ENCODE measurements at regions not wholly inside any gene's neighbourhood (a gene's known extent, or its start where the extent isn't known, plus 50 kb on each side); places are given as distances from the start of the nearest gene placed in this dataset.

DNA sequence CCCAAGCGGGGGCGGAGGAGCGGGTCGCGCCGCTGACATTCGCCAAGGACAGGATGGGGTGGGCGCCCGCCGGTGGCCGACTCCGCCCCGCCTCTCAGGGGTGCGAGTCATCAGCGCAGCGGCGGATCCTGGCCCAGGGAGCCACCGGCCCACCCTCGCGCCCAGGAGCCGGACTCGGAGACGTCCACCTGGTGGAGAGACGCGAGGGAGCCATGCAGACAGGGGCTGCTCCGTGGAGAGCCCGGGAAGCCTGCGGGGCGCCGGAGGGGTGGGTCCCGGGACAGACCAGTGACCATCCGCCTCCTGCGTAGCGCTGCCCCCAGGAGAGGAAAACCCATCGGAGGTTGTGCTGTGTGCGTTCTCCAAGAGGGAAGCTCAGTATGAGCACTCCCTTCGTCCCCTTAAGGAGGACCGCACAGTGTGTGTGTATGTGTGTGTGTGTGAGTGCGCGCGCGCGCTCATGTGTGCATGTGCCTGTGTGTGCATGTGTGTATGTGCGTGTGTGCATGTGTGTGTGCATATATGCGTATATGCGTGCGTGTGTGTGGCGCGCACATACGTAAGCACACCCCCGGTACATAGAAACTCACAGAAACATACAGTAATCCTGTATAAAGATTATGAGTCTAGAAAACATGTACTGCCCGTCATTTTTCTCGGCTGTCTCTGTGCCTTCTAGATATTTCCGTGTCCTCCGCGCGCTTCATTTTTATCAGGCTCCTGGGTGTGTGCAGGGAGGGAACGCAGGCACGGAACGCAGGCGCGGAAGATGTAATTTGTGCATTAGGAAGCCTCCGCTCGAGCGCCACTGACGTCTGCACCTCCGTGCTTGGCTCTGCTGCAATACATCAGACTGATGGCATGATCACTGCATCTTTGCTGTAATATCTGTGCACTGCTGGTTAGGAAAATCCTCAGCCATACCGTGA is 158.9 kb downstream of the TBXT start:
- Histone ChIP-seq H3K36me3 (ENCODE audit: control insufficient read depth, insufficient read depth, low read length) (no peaks in the 10 kb centered on the region), H3K9me3 (ENCODE audit: control insufficient read depth, insufficient read depth, low read depth, low read length) (no peaks in the 10 kb centered on the region), H3K4me1 (ENCODE audit: control insufficient read depth, insufficient read depth, low read length) (peaks cover 10% of the 10 kb centered on the region; the same call in 1 of the 2 replicates), H3K27ac (ENCODE audit: low read length) (no peak overlapping the region), H3K27me3 (ENCODE audit: control insufficient read depth, insufficient read depth, low read length) (peaks cover 20% of the 10 kb centered on the region), H3K4me3 (ENCODE audit: low read depth in 2 of 2, low read length in 2 of 2) (no peak overlapping the region)
- BruUV-seq (replicated peaks) = no TSS peak
- ChIA-PET POLR2A (no interaction called here), CTCF (no interaction called here)
- in situ Hi-C loops (cut with HindIII; ENCODE audit: low pct_unique_long_range_greater_than_20kb, low sequenced_read_pairs) (no loop called here), intact Hi-C loops (cut with micrococcal nuclease; ENCODE audit: unreplicated experiment) (no loop called here)
- DNase-seq (ENCODE audit: low read depth, low spot score) = no peak
- TF ChIP-seq POLR2AphosphoS5 (IDR thresholded peaks at IDR 0.05; ENCODE audit: low read depth, low read length) (no peak), SIN3A (IDR thresholded peaks at IDR 0.05; ENCODE audit: borderline replicate concordance, insufficient read depth, low read depth, low read length) (no peak)
- TF ChIP-seq, protein P1, sequence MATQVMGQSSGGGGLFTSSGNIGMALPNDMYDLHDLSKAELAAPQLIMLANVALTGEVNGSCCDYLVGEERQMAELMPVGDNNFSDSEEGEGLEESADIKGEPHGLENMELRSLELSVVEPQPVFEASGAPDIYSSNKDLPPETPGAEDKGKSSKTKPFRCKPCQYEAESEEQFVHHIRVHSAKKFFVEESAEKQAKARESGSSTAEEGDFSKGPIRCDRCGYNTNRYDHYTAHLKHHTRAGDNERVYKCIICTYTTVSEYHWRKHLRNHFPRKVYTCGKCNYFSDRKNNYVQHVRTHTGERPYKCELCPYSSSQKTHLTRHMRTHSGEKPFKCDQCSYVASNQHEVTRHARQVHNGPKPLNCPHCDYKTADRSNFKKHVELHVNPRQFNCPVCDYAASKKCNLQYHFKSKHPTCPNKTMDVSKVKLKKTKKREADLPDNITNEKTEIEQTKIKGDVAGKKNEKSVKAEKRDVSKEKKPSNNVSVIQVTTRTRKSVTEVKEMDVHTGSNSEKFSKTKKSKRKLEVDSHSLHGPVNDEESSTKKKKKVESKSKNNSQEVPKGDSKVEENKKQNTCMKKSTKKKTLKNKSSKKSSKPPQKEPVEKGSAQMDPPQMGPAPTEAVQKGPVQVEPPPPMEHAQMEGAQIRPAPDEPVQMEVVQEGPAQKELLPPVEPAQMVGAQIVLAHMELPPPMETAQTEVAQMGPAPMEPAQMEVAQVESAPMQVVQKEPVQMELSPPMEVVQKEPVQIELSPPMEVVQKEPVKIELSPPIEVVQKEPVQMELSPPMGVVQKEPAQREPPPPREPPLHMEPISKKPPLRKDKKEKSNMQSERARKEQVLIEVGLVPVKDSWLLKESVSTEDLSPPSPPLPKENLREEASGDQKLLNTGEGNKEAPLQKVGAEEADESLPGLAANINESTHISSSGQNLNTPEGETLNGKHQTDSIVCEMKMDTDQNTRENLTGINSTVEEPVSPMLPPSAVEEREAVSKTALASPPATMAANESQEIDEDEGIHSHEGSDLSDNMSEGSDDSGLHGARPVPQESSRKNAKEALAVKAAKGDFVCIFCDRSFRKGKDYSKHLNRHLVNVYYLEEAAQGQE (IDR thresholded peaks at IDR 0.05; ENCODE audit: insufficient read depth in 1 of 2, low read depth in 2 of 2, low read length in 1 of 2) = no peak
- TF ChIP-seq, protein P2, sequence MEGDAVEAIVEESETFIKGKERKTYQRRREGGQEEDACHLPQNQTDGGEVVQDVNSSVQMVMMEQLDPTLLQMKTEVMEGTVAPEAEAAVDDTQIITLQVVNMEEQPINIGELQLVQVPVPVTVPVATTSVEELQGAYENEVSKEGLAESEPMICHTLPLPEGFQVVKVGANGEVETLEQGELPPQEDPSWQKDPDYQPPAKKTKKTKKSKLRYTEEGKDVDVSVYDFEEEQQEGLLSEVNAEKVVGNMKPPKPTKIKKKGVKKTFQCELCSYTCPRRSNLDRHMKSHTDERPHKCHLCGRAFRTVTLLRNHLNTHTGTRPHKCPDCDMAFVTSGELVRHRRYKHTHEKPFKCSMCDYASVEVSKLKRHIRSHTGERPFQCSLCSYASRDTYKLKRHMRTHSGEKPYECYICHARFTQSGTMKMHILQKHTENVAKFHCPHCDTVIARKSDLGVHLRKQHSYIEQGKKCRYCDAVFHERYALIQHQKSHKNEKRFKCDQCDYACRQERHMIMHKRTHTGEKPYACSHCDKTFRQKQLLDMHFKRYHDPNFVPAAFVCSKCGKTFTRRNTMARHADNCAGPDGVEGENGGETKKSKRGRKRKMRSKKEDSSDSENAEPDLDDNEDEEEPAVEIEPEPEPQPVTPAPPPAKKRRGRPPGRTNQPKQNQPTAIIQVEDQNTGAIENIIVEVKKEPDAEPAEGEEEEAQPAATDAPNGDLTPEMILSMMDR (IDR thresholded peaks at IDR 0.05) = no peak
- no peak for ATAC-seq

DNA sequence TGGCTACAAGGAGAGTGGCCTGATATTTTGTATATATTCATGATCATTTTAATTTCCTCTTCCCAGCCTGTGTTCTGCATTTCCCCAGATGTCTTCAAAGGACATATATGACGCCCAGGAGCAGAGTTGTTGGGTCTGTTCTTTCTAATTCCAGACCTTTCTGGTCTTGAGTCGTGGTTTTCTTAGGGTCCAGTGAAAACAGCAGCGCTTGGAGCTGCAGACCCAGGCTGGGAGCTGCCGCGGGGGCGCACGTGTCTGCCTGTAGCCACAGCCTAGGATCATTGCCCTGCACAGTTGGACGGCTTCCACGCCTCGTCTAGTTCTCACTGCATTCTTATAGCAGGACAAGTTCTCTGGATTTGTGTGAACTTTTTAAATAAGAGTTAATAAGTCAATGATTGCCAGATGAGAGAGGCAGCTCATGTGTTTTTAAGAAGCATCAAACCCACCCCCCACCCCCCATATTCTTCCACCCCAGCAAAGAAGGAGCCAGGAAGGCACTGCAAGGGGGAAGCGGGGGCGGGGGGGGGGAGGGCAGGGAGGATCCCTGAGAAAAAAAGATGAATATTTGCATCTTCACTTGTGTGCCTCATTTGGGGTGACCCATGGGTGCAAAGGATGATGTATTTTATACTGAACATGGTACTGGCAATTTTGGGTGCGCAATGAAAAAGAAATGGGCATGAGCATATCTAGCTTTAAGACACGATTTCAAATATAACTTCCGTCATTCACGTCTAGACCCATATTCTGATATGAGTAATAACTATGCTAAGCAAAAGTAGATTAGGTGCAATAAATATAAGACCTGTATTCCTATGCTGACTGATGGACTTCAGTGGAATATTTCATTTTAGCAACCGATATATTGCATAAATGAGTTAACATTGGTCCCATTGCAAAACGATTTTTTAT is 160.0 kb downstream of the TBXT start:
- Histone ChIP-seq H3K4me1 (ENCODE audit: control insufficient read depth, insufficient read depth, low read length) (peaks cover 10% of the 10 kb centered on the region; the same call in 1 of the 2 replicates), H3K4me3 (ENCODE audit: low read depth in 2 of 2, low read length in 2 of 2) (no peak overlapping the region), H3K9me3 (ENCODE audit: control insufficient read depth, insufficient read depth, low read depth, low read length) (no peaks in the 10 kb centered on the region), H3K27ac (ENCODE audit: low read length) (no peak overlapping the region), H3K36me3 (ENCODE audit: control insufficient read depth, insufficient read depth, low read length) (no peaks in the 10 kb centered on the region), H3K27me3 (ENCODE audit: control insufficient read depth, insufficient read depth, low read length) (peaks cover 16% of the 10 kb centered on the region)
- in situ Hi-C loops (cut with HindIII; ENCODE audit: low pct_unique_long_range_greater_than_20kb, low sequenced_read_pairs) = no loop called here
- intact Hi-C loops (cut with micrococcal nuclease; ENCODE audit: unreplicated experiment) = no loop called here
- CTCF ChIA-PET = interaction anchor here (0.7 kb wide), 1 partner anchor 769 kb away, joined by 9 read pairs; no protein-coding TSS in a partner anchor
- ATAC-seq (no peak), DNase-seq (ENCODE audit: low read depth, low spot score) (no peak)
- TF ChIP-seq, protein P1 (IDR thresholded peaks at IDR 0.05; ENCODE audit: insufficient read depth in 1 of 2, low read depth in 2 of 2, low read length in 1 of 2) = no peak
- TF ChIP-seq TCF7L2 (IDR thresholded peaks at IDR 0.05; ENCODE audit: low read depth, low read length) (no peak), POLR2AphosphoS5 (IDR thresholded peaks at IDR 0.05; ENCODE audit: low read depth, low read length) (no peak)
- no TSS peak for BruUV-seq (replicated peaks)
- POLR2A ChIA-PET = no interaction called here

Measured in Panc1 (cell line).